ENCODE measurements at regions not wholly inside any gene's neighbourhood (a gene's known extent, or its start where the extent isn't known, plus 50 kb on each side); places are given as distances from the start of the nearest gene placed in this dataset.

DNA sequence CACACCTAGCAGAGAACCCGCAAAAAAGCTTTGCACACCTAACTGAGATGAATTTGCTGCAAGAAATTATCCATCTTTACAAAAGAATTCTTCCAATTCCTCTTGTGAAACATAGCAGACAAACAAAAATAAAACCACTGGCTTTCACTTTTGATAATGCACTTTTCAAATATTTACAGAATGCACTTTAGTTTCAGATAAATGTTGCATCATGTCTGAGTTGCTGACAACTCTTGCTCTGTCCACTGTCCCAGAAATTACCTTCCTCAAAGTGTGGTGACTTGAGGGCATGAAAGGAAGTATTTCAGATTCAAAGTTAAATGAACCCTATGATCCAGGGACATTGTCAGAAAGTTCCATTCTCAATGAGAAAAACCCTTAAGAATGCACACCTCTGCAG lies 256.2 kb upstream of the PARD3B start:
- H3K4me3 Mint-ChIP-seq: no peak overlapping the region
- ChIA-PET POLR2A (ENCODE audit: partially characterized antibody) (no interaction called here), CTCF (ENCODE audit: partially characterized antibody) (no interaction called here)
- no peak for DNase-seq
- H3K9me3 ChIP-seq (ENCODE audit: control insufficient read depth in 1 of 2, low read length in 2 of 2): no peaks in the 10 kb centered on the region
- H3K27ac Mint-ChIP-seq: no peak overlapping the region
- peaks cover 16 to 27% of the 10 kb centered on the region in 2 donors for H3K27me3 Mint-ChIP-seq
- H3K27ac ChIP-seq (ENCODE audit: low read depth, low read length): no peak overlapping the region
- H3K36me3 ChIP-seq (ENCODE audit: insufficient read depth, low read length): no peaks in the 10 kb centered on the region
- no peak overlapping the region for H3K4me3 ChIP-seq (ENCODE audit: low read length in 2 of 2)
- no peaks in the 10 kb centered on the region for H3K4me1 ChIP-seq (ENCODE audit: insufficient read depth, low read length)
- H3K36me3 Mint-ChIP-seq: no peaks in the 10 kb centered on the region
- H3K4me1 Mint-ChIP-seq: no peaks in the 10 kb centered on the region
- H3K9me3 Mint-ChIP-seq: no peaks in the 10 kb centered on the region
- no peaks in the 10 kb centered on the region for H3K27me3 ChIP-seq (ENCODE audit: insufficient read depth, low read length)
- intact Hi-C loops (cut with micrococcal nuclease): no loop called here

DNA sequence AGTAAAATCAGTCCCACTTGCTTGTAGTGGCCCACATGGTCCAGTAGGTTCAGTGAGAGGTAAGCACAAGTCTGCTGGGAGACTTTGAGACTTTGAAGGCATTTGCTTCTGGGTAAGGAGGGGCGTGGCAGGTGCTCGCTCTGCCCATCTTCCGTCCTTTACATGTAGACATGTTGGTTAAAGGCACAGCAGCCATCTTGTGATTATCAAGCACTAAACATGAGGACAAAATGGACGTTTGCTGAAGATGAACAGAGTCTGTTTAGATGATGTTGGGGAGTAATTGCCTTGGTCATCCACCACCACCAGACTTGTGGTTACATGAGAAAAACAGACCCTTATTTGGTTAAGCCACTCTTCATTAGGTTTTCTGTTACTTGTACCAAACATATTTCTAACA lies 252.8 kb upstream of the PARD3B start:
- Histone ChIP-seq H3K4me3 (ENCODE audit: low read length in 2 of 2) (no peak overlapping the region), H3K9me3 (ENCODE audit: control insufficient read depth in 1 of 2, low read length in 2 of 2) (no peaks in the 10 kb centered on the region), H3K27me3 (ENCODE audit: insufficient read depth, low read length) (no peaks in the 10 kb centered on the region), H3K4me1 (ENCODE audit: insufficient read depth, low read length) (no peaks in the 10 kb centered on the region), H3K36me3 (ENCODE audit: insufficient read depth, low read length) (no peaks in the 10 kb centered on the region), H3K27ac (ENCODE audit: low read depth, low read length) (no peak overlapping the region)
- Mint-ChIP-seq H3K27me3 (peaks cover 14 to 23% of the 10 kb centered on the region in 2 donors), H3K27ac (no peak overlapping the region), H3K4me1 (no peaks in the 10 kb centered on the region), H3K4me3 (no peak overlapping the region), H3K36me3 (no peaks in the 10 kb centered on the region), H3K9me3 (peaks cover 0 to 1% (median 0%) of the 10 kb centered on the region in 8 donors)
- CTCF ChIA-PET (ENCODE audit: partially characterized antibody): no interaction called here
- no peak for DNase-seq
- POLR2A ChIA-PET (ENCODE audit: partially characterized antibody): no interaction called here
- intact Hi-C loops (cut with micrococcal nuclease): no loop called here

DNA sequence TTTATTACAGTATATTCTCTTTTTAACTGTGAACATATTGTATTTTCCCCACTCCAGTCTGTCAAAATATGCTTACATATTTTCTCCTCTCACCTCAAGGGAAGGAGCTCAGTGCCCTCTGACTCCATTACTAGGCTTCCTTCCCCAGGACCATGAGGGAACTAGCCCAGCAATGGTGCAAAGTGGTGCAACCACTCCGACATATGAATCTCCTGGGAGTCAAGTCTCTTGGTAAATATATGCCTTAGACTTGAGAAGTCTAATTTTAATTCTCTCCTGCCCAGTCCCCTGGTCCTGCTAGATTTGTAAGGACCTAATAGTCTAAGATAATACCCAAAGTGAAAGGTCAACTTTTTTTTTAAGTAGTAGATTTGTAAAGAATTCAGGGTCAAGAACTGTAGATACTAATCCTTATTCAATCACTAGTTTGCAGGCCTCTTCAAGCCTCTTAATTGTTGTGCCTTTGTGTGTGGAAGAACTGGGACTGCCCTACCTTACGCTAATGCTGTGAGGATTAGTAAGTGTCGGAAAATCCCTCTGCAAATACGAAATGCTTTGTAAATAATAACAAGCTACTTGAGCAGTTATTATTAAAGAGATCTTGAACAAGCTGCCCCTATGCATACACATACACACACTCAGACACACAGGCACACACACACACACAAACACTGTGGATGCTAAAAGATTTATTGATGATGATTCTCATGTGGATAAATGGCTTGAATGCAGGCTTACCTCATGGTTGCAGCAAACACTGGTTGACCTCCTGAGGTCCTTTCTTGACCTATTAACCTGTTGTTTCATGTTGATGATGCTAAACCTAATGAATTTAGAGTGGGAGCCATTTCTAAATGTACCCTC lies 251.2 kb upstream of the PARD3B start:
- Histone ChIP-seq H3K27me3 (ENCODE audit: insufficient read depth, low read length) (no peaks in the 10 kb centered on the region), H3K27ac (ENCODE audit: low read depth, low read length) (no peak overlapping the region), H3K9me3 (ENCODE audit: control insufficient read depth in 1 of 2, low read length in 2 of 2) (no peaks in the 10 kb centered on the region), H3K4me3 (ENCODE audit: low read length in 2 of 2) (no peak overlapping the region), H3K36me3 (ENCODE audit: insufficient read depth, low read length) (no peaks in the 10 kb centered on the region), H3K4me1 (ENCODE audit: insufficient read depth, low read length) (no peaks in the 10 kb centered on the region)
- Mint-ChIP-seq H3K27ac (no peak overlapping the region), H3K36me3 (no peaks in the 10 kb centered on the region), H3K4me1 (no peaks in the 10 kb centered on the region), H3K9me3 (peaks cover 0 to 1% (median 0%) of the 10 kb centered on the region in 8 donors), H3K4me3 (no peak overlapping the region), H3K27me3 (peaks cover 15 to 19% of the 10 kb centered on the region in 2 donors)
- CTCF ChIA-PET (ENCODE audit: partially characterized antibody): no interaction called here
- no peak for DNase-seq
- intact Hi-C loops (cut with micrococcal nuclease): no loop called here
- POLR2A ChIA-PET (ENCODE audit: partially characterized antibody): no interaction called here

DNA sequence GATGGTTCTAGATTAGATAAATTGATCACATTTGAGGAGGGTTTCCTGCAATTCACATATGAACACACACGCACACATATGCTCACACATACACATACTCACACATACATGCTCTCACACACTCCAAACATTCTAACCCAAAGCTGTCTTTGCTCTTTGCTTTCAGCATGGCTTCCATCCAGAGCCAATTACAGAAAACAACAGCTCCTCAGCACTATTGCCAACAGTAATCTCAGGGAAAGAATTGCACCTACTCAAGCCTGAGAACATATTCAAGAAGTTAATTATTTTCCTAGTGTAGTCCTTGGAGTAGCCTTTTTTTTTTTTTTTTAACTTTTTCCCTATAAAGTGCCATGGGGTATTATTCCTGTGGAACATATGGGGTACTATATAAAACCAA lies 246.9 kb upstream of the PARD3B start:
- Histone ChIP-seq H3K4me1 (ENCODE audit: insufficient read depth, low read length) (no peaks in the 10 kb centered on the region), H3K27me3 (ENCODE audit: insufficient read depth, low read length) (no peaks in the 10 kb centered on the region), H3K9me3 (ENCODE audit: control insufficient read depth in 1 of 2, low read length in 2 of 2) (no peaks in the 10 kb centered on the region), H3K27ac (ENCODE audit: low read depth, low read length) (no peak overlapping the region), H3K36me3 (ENCODE audit: insufficient read depth, low read length) (no peaks in the 10 kb centered on the region), H3K4me3 (ENCODE audit: low read length in 2 of 2) (no peak overlapping the region)
- CTCF ChIA-PET (ENCODE audit: partially characterized antibody): interaction anchor here (0.7 kb wide), 1 partner anchor 156 kb away, joined by 3 read pairs; no protein-coding TSS in a partner anchor
- Mint-ChIP-seq H3K9me3 (peaks cover 0 to 1% (median 0%) of the 10 kb centered on the region in 8 donors), H3K27ac (no peak overlapping the region), H3K4me1 (no peaks in the 10 kb centered on the region), H3K27me3 (peaks cover 8 to 12% of the 10 kb centered on the region in 2 donors), H3K36me3 (no peaks in the 10 kb centered on the region), H3K4me3 (no peak overlapping the region)
- no peak for DNase-seq
- POLR2A ChIA-PET (ENCODE audit: partially characterized antibody): no interaction called here
- intact Hi-C loops (cut with micrococcal nuclease): no loop called here

DNA sequence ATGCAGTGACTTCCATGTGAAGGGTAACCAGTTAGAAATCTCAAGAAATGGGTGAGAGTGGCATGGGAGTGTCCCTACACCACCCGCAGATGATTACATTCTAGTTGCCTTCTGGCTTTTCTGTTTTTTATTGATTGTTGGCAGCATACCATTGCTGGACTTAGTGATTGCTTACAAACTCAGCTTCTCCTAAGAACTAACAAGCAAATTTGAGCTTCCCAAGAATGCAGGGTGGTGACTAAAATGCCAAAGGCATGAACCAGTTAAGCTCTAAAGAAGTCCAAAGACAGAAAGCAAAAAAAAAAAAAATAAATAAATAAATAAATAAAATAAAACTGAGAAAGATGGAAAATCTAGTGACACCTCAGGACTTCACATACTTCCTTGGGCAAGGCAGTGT lies 245.5 kb upstream of the PARD3B start:
- Histone ChIP-seq H3K27me3 (ENCODE audit: insufficient read depth, low read length) (no peaks in the 10 kb centered on the region), H3K4me3 (ENCODE audit: low read length in 2 of 2) (no peak overlapping the region), H3K9me3 (ENCODE audit: control insufficient read depth in 1 of 2, low read length in 2 of 2) (no peaks in the 10 kb centered on the region), H3K36me3 (ENCODE audit: insufficient read depth, low read length) (no peaks in the 10 kb centered on the region), H3K4me1 (ENCODE audit: insufficient read depth, low read length) (no peaks in the 10 kb centered on the region), H3K27ac (ENCODE audit: low read depth, low read length) (no peak overlapping the region)
- Mint-ChIP-seq H3K9me3 (peaks cover 0 to 1% (median 0%) of the 10 kb centered on the region in 8 donors), H3K4me1 (no peaks in the 10 kb centered on the region), H3K4me3 (no peak overlapping the region), H3K27ac (no peak overlapping the region), H3K27me3 (peaks cover 7 to 12% of the 10 kb centered on the region in 2 donors), H3K36me3 (no peaks in the 10 kb centered on the region)
- ChIA-PET POLR2A (ENCODE audit: partially characterized antibody) (no interaction called here), CTCF (ENCODE audit: partially characterized antibody) (no interaction called here)
- DNase-seq: no peak
- intact Hi-C loops (cut with micrococcal nuclease): no loop called here

DNA sequence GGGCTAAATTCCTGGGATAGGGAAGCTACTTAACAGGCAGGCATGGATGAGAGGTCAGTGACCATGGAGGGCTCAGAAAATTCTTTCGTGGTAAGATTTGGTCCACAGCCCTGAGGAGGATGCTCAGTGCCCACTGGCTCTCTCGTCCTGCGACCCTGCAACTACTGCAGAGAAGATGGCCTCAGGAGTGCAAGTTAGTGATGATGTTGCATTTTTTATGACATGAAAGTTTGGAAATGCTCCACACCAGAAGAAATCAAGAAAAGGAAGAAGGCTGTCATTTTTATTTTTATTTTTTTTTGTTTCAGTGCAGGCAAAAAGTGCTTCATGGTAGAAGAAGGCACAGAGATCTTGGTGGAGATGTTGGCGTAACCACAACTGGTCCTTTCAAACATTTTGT lies 238.6 kb upstream of the PARD3B start:
- ChIA-PET CTCF (ENCODE audit: partially characterized antibody) (no interaction called here), POLR2A (ENCODE audit: partially characterized antibody) (no interaction called here)
- Histone ChIP-seq H3K27ac (ENCODE audit: low read depth, low read length) (no peak overlapping the region), H3K4me1 (ENCODE audit: insufficient read depth, low read length) (no peaks in the 10 kb centered on the region), H3K36me3 (ENCODE audit: insufficient read depth, low read length) (no peaks in the 10 kb centered on the region), H3K4me3 (ENCODE audit: low read length in 2 of 2) (no peak overlapping the region), H3K27me3 (ENCODE audit: insufficient read depth, low read length) (no peaks in the 10 kb centered on the region), H3K9me3 (ENCODE audit: control insufficient read depth in 1 of 2, low read length in 2 of 2) (no peaks in the 10 kb centered on the region)
- DNase-seq: no peak
- Mint-ChIP-seq H3K9me3 (no peaks in the 10 kb centered on the region), H3K27me3 (peaks cover 8 to 14% of the 10 kb centered on the region in 2 donors), H3K4me1 (no peaks in the 10 kb centered on the region), H3K36me3 (no peaks in the 10 kb centered on the region), H3K4me3 (no peak overlapping the region), H3K27ac (no peak overlapping the region)
- intact Hi-C loops (cut with micrococcal nuclease): no loop called here

DNA sequence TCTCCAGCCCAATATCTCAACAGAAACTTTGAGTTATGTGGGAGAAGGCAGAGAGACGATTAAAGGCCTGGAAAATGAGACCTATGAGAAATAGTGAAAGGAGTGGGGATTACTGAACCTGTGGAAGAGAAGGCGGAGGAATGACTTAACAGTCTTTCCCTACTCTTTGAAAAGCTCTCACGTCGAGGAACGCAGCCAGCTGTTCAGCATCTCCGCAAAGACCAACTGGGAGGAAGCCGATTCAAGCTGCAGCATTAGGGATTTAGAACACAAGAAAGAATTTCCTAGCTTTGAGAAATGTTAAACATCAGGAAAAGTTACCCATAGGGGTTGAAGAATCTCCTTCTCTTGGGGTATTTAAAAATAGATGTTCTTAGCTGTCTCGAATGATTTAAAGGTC lies 233.2 kb upstream of the PARD3B start:
- no peaks in the 10 kb centered on the region for H3K4me1 ChIP-seq (ENCODE audit: insufficient read depth, low read length)
- H3K27ac ChIP-seq (ENCODE audit: low read depth, low read length): no peak overlapping the region
- Mint-ChIP-seq H3K9me3 (no peaks in the 10 kb centered on the region), H3K27ac (no peak overlapping the region), H3K4me1 (no peaks in the 10 kb centered on the region), H3K36me3 (no peaks in the 10 kb centered on the region), H3K4me3 (no peak overlapping the region), H3K27me3 (peaks cover 6 to 20% of the 10 kb centered on the region in 2 donors)
- H3K4me3 ChIP-seq (ENCODE audit: low read length in 2 of 2): no peak overlapping the region
- DNase-seq: no peak
- POLR2A ChIA-PET (ENCODE audit: partially characterized antibody): no interaction called here
- intact Hi-C loops (cut with micrococcal nuclease): no loop called here
- H3K27me3 ChIP-seq (ENCODE audit: insufficient read depth, low read length): peaks cover 4% of the 10 kb centered on the region
- H3K36me3 ChIP-seq (ENCODE audit: insufficient read depth, low read length): no peaks in the 10 kb centered on the region
- CTCF ChIA-PET (ENCODE audit: partially characterized antibody): interaction anchor here (3.4 kb wide), 1 partner anchor 11 kb away, joined by 14 read pairs; no protein-coding TSS in a partner anchor
- no peaks in the 10 kb centered on the region for H3K9me3 ChIP-seq (ENCODE audit: control insufficient read depth in 1 of 2, low read length in 2 of 2)

Measured in CD4-positive, alpha-beta memory T cell (primary cell).